HG02588 (cell line): ENCODE measurements at regions not wholly inside any gene's neighbourhood (a gene's known extent, or its start where the extent isn't known, plus 50 kb on each side); places are given as distances from the start of the nearest gene placed in this dataset.

ENCODE experiments used
- ATAC-seq: cut with Tn5 transposase; IDR thresholded peaks from one replicate; pipeline ENCODE4 v1.9.1; 2021; ENCODE audit warnings: mild to moderate bottlenecking, moderate library complexity; ENCODE audit not compliant: unreplicated experiment

DNA sequence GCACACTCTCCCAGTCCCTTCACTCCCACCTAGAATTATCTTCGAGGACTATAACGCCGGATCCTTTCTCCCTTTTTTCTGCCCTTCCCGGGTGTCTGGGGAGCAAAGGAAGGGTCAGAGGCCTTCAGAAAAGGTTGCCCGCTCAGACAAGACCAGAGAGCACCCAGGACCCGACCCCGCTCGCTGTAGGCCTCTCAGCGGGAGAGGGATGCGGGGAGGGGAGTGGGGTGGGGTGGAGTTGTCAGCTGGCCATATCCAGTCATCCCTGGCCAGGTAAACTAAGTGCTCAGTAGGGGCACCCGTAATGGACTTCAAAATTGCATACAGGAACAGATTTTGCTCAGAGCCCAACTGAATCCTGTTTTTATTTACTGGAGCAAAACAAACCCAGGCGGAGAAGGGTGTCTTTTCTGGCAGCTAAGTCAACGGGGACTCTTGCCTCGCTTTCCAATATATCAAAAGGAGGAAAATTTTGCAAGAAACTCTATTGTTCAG lies 65.0 kb downstream of the NOL4 start:
- ATAC-seq = no peak

DNA sequence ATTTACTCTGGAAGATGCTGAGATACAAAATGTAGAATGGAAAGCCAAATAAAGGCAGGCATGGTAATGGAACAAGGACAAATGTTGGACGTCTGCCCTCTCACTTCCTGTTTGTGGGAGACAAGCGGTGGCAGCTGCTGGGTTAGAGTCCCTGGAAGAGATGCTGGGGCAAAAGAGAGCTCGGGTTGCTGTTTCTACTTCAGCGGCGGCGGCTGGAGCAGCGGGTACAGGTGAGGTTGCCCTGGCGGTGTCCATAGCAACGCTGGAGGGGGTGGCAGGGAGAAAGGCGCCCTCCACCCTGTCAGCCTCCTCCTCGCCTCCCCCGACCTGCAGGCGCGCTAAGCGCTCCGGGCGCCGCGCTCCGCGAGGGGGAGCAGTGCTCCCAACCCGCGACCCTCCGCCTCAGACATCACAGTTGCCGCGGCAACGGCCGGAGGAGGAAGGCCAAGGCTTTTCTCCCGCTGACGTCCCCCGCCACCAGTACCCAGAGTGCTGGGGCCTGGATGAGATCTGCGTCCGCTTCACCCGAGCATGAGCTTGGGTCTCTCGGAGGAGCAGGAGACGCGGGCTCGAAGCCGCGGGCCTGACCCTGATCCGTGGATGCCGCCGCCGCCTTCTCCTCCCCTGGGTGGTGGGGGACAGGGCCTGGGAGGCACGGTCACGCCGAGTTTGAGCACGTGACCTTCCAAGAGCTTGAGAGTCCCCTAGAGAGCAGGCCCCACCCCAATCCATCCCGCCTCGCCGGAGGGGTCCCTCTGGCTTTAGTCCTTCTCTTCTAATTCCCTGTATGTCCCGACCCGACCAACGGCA lies 65.6 kb downstream of the NOL4 start:
- no peak for ATAC-seq

DNA sequence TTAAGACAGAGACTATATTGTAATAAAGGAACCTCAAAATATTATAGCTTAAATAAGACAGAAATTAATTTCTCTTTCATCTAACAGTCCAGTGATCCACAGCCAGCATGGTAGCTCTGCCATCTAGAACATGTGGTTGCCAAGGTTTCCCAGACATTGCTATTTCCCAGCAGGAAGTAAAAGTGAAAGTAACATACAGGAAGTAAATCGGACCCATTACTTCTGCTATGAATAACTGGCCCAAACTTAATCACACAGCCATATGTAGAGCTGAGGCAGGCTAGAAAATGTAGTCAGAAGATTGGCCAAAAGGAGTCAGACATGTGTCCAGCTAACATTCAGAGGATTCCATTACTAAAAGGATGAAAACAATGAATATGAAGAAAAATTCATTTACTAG lies 71.0 kb downstream of the NOL4 start:
- no peak for ATAC-seq

DNA sequence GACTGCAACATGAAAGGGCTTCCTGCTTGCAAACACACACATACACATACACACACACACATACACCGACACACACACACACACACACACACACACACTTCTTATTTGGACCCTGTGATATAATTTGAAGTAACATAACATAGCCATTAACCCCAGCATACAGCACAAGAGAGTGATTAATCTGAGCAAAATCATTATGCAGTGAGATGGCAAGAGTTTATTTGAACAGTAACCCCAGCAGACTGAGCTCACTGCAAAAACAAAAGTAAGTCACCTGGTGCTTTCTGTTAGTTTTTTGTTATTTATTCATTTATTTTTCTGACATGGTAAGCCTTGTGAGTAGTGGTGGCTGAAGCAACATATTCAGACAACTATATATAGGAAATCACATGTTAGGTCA lies 93.7 kb downstream of the NOL4 start:
- no peak for ATAC-seq

DNA sequence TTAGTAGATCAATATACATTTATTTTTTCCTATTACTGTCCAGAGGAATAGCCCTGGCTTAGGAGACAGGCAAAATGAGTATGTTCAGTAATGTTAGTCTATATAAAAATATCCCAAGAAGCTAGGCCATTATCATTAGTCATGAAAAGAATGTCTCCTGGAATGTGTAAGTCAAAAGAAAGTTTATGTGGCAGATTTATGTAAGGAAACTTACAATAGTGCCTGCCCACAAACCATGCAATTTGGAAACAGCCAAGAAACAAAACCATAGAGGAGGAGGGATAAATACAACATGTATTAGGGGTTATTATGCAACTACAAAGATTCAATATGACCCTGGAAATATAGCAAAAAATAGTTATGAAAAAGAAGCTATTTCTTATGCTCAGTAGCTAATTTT lies 96.3 kb downstream of the NOL4 start:
- ATAC-seq = no peak

DNA sequence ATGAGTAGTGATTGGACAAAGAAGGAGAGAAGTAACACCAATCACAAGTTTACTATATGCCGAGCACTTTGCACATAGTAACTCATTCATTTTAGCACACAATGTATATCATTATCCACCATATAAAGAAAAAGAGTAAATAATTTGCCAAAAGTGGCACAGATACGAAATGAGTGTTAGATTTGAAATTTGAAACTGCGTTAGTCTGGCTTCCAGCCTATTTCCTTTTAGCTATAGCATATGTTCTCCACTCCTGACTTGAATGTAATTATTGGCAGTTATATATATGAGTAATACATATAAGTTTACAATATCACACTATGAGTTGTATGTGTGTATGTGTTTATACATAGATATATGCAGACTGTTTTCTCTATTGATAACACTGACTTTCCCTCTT lies 98.6 kb downstream of the NOL4 start:
- ATAC-seq = no peak

DNA sequence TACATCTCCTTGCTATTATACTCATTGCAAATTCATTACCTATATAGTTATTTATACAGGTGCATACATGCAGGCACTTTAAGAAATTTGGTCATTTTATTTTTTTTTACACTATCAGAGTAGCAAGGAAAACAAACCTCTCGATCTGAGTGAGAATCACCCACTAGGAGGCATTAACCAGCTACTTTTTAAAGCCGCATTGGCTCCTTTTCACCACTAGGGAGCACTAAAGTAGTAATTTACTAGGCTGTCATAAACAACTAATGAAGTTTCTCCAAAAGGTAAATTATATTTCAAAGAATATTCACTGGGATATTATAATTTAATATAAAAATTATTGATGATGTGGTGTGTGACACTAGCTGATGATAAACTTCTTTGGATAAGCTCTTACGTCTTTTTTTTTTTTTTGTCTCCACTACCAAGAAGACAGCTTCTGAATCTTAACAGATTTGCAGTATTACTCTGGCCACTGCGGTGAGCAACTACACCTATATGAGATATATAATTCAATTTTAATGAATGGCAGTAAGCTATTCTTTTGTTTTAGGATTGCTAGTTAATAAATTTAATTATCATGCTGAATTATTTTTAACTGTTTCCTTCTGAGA lies 101.9 kb downstream of the NOL4 start:
- ATAC-seq = peak; percentile 82

DNA sequence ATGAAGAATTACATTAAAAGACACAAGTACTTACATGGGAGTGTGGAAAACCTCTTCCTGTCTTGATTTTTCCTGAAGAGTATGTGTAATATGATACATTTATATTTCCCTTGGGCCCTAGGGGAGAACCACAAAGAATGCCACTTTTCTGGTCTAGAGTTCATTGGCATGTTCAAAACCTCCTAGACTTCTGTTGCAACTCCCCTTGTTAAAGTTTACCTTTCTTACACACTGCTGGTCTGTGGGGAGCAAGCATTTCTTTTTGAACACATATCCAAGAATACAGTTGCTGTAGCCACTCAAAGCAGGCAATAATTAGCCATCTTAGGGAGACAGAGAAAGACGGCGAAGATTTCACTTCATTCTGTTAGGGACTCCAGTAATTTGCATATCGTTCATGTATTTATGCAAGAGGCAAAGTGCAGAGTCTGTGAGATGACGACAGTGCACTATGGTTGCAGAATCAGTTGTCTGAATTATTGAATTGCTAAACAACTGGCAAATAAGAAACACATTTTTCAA lies 103.5 kb downstream of the NOL4 start:
- ATAC-seq = no peak

DNA sequence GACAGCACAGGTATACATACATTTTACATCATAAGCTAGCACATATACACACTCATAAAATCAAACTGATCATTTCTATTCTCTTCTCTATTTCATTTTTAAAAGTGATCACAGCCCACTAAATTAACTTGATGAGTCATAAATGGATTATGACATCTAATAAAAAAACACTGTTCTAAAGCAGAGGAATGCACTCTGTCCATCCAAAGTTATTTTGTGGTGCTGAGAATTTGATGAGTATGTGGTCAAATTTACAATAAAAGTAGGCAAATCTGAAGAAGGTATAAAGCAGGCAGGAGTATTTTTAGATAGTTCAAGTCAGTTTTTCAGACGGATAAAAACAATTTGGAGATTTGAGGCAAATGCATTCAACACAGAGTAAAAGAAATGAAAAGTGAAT lies 104.4 kb downstream of the NOL4 start:
- no peak for ATAC-seq

DNA sequence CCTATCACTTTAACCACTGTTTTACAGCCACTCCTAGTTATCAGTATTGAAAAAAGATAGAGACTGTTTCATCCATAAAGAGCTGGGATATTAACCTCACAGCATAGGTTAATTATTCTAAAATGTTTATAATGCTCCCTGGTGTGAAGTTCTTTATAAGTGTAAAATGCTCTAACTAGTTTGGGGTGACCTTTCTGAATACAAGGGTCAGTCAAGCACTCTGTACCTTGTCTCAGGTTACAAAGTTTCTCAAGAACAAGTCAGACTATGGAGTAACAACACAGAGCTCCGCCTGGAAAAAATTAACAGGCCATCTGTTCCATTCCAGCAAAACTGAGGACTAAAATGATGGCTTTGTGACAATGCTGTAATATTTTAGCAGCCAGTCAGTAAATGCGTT lies 107.4 kb downstream of the NOL4 start:
- ATAC-seq = no peak

DNA sequence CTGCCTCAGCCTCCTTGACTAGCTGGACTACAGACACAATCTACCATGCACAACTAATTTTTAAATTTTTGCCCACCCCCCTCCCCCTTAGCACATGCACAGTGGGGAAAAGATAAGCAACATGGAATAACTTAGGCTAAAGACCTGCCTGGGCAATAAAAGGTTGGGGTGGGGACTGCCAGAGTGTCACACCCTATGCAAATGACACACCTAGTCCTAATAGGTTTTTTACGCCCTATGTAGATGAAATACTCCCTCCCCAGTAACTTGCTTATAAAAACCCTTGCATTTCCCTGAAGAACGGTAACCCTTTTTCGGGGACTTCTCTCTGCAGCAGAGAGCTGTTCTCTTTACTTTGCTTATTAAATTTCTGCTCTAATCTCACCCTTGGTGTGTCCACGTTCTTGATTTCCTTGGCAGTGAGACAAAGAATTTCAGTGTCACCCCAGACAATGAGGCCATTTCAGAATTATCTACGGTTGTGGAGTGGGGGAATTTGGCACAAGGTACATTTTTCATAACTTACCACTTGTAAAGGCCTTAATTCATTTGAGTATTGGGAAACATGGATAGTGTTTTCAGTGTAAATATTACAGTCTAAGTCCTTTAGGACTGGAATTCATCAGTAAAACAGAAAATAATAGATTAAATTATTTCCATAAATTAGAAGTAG lies 109.2 kb downstream of the NOL4 start:
- no peak for ATAC-seq

DNA sequence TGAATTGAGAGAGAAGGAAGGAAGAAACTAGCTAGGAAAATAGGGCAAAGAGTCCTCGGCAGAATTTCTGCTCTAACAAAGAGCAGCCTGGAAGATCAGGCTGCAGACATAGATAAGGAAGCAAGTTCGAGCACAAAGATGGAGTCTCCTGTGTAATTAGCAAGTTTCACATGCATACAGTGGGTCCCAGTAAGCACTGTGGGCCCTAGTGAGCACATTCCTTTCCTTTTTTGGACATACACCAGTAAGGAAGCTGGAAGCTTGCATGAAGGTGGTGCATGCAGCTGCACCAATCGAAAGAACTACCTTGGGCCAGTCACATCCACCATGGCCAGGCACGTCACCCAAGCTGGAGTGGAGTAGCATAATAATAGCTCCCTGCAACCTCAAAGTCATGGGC lies 109.7 kb downstream of the NOL4 start:
- ATAC-seq = no peak

DNA sequence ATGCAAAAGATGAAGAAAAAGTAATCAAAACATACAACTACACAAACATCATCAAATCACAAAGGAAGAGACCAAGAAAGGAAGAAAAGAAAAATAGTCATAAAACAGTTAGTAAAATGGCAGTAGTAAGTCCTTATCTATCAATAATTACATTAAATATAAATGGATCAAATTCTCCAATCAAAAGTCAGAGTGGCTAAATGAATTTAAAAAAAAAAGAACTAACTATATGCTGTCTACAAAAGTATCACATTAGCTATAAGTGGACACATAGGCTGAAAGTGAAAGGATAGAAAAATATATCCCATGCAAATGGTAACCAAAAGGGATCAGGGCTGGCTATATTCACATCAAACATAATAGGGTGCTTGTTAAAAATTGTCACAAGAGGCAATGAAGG lies 116.5 kb downstream of the NOL4 start:
- ATAC-seq = no peak

DNA sequence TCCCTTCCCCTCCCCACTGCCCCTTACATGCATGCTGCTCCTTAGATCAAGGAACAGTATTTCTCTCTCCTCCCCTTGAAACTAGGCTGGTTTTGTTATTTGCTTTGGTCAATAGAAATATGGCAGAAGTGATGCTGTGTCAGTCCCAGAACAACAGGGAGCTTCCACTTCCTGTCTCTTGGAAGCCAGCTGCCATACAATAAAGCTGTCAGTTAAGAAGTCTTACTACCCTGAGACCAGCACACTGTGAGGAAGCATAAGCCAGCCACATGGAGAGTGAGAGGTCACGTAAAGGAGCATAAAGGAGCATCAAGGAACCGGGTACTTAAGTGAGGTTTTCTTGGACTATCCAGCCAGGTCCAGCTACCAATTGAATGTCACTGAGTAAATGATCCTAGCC lies 126.6 kb downstream of the NOL4 start:
- no peak for ATAC-seq

DNA sequence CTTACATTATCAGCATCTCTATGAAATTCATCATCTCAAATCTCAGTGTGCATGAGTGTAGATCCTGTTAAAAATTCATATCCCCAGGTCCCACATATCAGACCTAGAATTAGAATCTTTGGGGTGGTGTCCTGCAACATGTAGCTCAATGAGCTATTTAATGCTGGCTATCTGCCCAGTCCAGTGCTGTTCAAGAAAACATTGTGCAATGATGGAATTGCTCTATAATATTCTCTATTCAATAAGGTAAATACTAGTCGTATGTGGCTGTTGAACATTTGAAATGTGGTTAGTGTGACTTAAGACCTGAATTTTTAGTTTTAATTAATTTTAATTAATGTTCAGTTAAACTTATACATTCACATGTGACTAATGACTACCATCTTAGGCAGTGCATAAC lies 127.4 kb downstream of the NOL4 start:
- no peak for ATAC-seq

DNA sequence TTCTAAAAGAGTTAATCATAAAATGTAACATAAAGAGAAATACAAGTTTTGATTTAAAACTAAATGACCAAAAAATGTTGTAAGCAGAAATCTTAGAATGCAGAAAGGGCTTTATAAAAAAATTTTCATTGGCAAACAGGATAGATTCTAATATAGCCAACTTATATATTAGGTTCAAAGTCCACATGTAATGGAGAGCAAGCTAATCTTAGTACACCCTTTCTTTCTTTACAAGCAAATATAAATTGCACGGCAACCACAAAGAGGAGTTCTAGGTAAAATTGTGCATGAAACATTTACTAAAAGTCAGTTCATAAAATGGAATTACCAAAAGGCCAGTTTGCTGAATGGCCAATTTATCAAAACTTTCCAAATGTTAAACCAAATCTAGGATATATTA lies 130.6 kb downstream of the NOL4 start:
- ATAC-seq = no peak

DNA sequence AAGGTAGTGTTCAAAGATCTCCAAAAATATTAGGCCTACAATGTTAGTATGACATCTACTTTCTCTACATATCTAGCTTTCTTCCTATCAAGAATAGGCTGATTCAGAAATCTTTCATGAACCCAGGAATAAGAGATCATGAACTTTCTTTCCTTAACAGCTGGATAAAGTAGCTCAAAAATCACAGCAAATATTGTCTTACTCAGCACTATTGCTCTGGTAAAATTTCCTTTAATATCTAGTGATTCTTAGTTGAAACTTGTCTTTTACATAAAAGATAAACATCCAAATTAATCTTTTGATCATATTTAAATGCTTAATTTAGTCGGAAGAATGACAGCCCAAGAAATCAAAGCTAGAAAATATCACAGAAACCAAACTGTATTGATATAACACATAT lies 131.9 kb downstream of the NOL4 start:
- no peak for ATAC-seq

DNA sequence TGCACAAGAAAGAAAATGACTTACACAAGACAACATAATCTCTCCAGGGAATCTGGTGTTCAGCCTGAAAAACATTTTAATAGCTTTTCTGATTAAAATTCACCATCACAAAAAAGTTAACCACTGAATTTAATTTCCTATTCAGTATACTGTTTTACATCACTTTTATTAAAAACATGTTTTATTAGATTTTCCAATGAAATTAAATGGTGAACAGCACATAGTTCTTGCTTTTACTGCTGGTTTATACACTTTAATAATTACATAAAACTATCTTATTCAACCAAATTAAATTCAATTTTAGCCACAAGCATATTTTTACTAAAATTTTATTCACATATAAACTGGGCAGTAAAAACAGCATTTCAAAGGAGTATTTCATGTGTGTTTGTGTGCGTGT lies 138.3 kb downstream of the NOL4 start:
- no peak for ATAC-seq

DNA sequence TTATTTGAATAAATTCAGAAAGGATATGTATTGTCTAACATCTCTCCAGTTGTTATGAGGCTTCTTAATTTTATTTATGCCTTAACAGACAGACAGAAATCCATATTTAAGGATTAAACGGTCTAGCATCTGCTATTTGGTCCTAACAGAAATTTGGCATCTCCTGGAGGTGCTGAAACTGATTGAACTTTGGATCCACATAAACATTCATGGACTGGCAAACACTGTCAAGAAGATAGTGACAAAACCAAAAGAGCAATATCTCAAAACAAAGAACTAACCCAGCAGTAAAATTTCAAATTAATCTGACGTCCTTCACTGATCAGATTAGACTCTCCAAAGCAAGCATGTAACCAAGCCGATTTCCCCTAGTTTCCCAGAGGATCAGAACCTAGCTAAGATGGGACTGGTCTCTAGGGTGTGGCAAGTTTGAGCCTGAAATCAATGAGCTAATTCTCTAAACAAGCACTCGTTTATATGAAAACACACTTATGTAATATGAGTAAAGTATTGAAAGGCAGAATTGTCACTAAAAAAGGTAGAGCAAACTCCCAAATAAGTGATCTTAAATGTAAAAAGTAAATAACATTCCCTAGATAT lies 139.5 kb downstream of the NOL4 start:
- no peak for ATAC-seq

DNA sequence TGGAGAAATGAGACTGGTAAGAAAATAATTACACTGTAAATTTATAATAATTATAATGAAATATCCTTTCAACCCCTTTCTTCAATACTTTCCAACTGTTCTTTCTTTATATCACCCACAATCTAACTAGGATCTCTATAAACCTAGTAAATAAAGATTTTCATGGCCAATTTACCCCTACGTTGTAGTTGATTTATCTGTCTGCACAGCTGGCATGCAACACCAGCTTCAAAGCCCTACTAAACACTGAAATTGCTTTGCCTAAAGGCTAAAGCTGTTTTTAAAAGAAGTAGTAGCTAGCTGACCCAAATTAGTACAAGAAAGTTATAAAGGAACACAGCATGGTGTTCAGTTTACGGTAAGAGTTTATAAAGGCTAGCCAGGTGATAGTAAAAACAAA lies 140.1 kb downstream of the NOL4 start:
- no peak for ATAC-seq

DNA sequence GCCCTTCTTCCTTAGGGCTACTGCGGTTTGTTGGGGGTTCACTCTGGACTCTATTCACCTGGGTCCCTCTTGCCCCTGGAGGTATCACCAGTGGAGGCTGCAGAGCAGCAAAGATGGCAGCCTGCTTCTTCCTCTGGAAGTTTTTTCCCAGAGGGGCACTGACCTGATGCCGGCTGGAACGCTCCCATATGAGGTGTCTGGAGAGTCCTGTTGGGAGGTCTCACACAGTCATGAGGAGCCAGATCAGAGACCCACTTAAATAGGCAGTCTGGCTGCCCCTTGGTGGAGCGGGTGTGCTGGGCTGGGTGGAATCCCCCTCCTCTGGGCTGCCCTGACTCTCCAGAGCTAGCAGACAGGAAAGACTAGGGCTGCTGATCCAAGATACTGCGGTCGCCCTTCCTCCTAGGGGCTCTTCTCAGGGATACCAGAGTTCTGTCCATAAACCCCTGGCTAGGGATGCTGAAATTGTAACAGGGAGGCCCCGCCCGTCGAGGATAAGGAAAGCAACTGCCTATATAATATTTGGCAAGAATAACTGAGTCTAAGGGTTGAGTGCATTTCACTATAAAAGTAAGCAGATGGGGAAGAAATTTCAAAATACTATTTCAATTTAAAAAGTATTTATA lies 140.7 kb downstream of the NOL4 start:
- ATAC-seq = no peak
